Astrocyte of the hippocampus (primary cell): ENCODE measurements at regions not wholly inside any gene's neighbourhood (a gene's known extent, or its start where the extent isn't known, plus 50 kb on each side); places are given as distances from the start of the nearest gene placed in this dataset.
"Not testable (repeated sequence)": the region's sequence is repeated elsewhere in the genome, so short reads cannot be mapped to it uniquely, and the experiment has no call there.

Experiments
- DNase-seq: peaks from one replicate; pipeline ENCODE4 v3.0.0; 2011; ENCODE audit warnings: low read depth, low spot score

GRCh38 chr15:25170113-25170731, 215.4 kb downstream of the SNRPN start:
- DNase-seq: no peak

- no peak for DNase-seq
Observed at GRCh38 chr15:25170781-25171110, 216.0 kb downstream of the SNRPN start.

- DNase-seq: no peak
Observed at GRCh38 chr15:25171111-25171811, 216.5 kb downstream of the SNRPN start.

GRCh38 chr15:25171856-25172687, 217.3 kb downstream of the SNRPN start:
- DNase-seq: no peak

GRCh38 chr15:25172691-25173090, 217.9 kb downstream of the SNRPN start:
- no peak for DNase-seq

- DNase-seq: no peak
Observed at GRCh38 chr15:25173241-25174028, 218.6 kb downstream of the SNRPN start.

GRCh38 chr15:25174149-25174548, 219.4 kb downstream of the SNRPN start:
- DNase-seq: not testable (repeated sequence)

GRCh38 chr15:25175033-25175788, 220.4 kb downstream of the SNRPN start:
- DNase-seq: no peak

GRCh38 chr15:25175789-25176615, 221.2 kb downstream of the SNRPN start:
- DNase-seq: no peak

- no peak for DNase-seq
Observed at GRCh38 chr15:25176616-25176923, 221.8 kb downstream of the SNRPN start.

- no peak for DNase-seq
Observed at GRCh38 chr15:25176991-25177954, 222.5 kb downstream of the SNRPN start.

GRCh38 chr15:25177955-25178801, 223.4 kb downstream of the SNRPN start:
- DNase-seq: no peak

- no peak for DNase-seq
Observed at GRCh38 chr15:25178835-25179672, 224.3 kb downstream of the SNRPN start.

GRCh38 chr15:25179673-25180511, 225.1 kb downstream of the SNRPN start:
- DNase-seq: no peak

GRCh38 chr15:25180606-25181292, 226.0 kb downstream of the SNRPN start:
- DNase-seq: no peak
